HEK293 (cell line): ENCODE measurements at regions not wholly inside any gene's neighbourhood (a gene's known extent, or its start where the extent isn't known, plus 50 kb on each side); places are given as distances from the start of the nearest gene placed in this dataset.
"Not testable (repeated sequence)": the region's sequence is repeated elsewhere in the genome, so short reads cannot be mapped to it uniquely, and the experiment has no call there.

Source experiments
- CTCF ChIA-PET: fragments of 350-600 bp; formaldehyde crosslinking; extraction: SDS; loops from one replicate; lab custom pipeline; 2021; ENCODE audit warnings: antibody characterized with exemption; lab: Yijun Ruan, JAX
- POLR2A ChIA-PET: fragments of 300-600 bp; formaldehyde crosslinking; extraction: SDS; loops from one replicate; lab custom pipeline; 2020; ENCODE audit warnings: antibody characterized with exemption, inconsistent platforms; lab: Yijun Ruan, JAX
- H3K27ac ChIP-seq: fragments of 200-500 bp; sonication (Bioruptor generic); 2 replicates; pipeline ENCODE4 v1.5.1; 2014; ENCODE audit warnings: low read depth, low read length, control low read depth, inconsistent platforms; ENCODE audit errors: extremely low read depth
- H3K36me3 ChIP-seq, 2 experiments: fragments of 200-500 bp in 1 of 2; sonication (Bioruptor generic) in 1 of 2; 1 replicate in 1 of 2; 2 replicates in 1 of 2; pipeline ENCODE4 v1.5.1; 2014 to 2017; ENCODE audit warnings: inconsistent platforms in 2 of 2, low read length in 2 of 2; ENCODE audit not compliant: control insufficient read depth in 2 of 2, insufficient read depth in 1 of 2
- H3K4me1 ChIP-seq: fragments of 200-500 bp; sonication (Bioruptor generic); 2 replicates; pipeline ENCODE4 v1.5.1; 2014; ENCODE audit warnings: mild to moderate bottlenecking, low read length, inconsistent platforms; ENCODE audit not compliant: control insufficient read depth, insufficient read depth
- H3K4me3 ChIP-seq: 2 replicates; pipeline ENCODE4 v1.5.1; 2011; ENCODE audit warnings: low read depth, mild to moderate bottlenecking, control low read depth, low read length, moderate library complexity
- H3K9me3 ChIP-seq: fragments of 200-500 bp; sonication (Bioruptor generic); 2 replicates; pipeline ENCODE4 v1.5.1; 2014; ENCODE audit warnings: low read depth, low read length, inconsistent platforms; ENCODE audit not compliant: control insufficient read depth, insufficient read depth
- BCL6B ChIP-seq: fragments of 450-650 bp; formaldehyde crosslinking; IDR thresholded peaks from 2 replicates; pipeline ENCODE4 v1.5.1; 2017; ENCODE audit warnings: missing biosample characterization, missing genetic modification characterization
- PRDM1 ChIP-seq: fragments of 450-650 bp; formaldehyde crosslinking; IDR thresholded peaks from 2 replicates; pipeline ENCODE4; 2016; ENCODE audit warnings: missing biosample characterization, missing genetic modification characterization
- ZBTB1 ChIP-seq: fragments of 450-650 bp; formaldehyde crosslinking; IDR thresholded peaks from 2 replicates; pipeline ENCODE4 v1.5.1; 2016; ENCODE audit warnings: missing biosample characterization, missing genetic modification characterization
- ZFP3 ChIP-seq: fragments of 450-650 bp; formaldehyde crosslinking; IDR thresholded peaks from 2 replicates; pipeline ENCODE4 v1.5.1; 2016; ENCODE audit warnings: low read depth, missing biosample characterization, missing genetic modification characterization
- ZNF148 ChIP-seq: fragments of 450-650 bp; formaldehyde crosslinking; IDR thresholded peaks from 2 replicates; pipeline ENCODE4 v1.5.0; 2017; ENCODE audit warnings: missing biosample characterization, missing genetic modification characterization, borderline replicate concordance
- ZNF239 ChIP-seq: fragments of 450-650 bp; formaldehyde crosslinking; IDR thresholded peaks from 2 replicates; pipeline ENCODE4 v1.5.1; 2016; ENCODE audit warnings: missing biosample characterization, missing genetic modification characterization
- ZNF366 ChIP-seq: fragments of 450-650 bp; formaldehyde crosslinking; conservative IDR thresholded peaks from 2 replicates; pipeline ENCODE4 v1.5.1; 2016; ENCODE audit warnings: missing biosample characterization, missing genetic modification characterization
- ZNF404 ChIP-seq: fragments of 450-650 bp; formaldehyde crosslinking; IDR thresholded peaks from 2 replicates; pipeline ENCODE4 v1.5.1; 2017; ENCODE audit warnings: missing biosample characterization, missing genetic modification characterization
- ZNF416 ChIP-seq: fragments of 450-650 bp; formaldehyde crosslinking; IDR thresholded peaks from 2 replicates; pipeline ENCODE4 v1.5.1; 2016; ENCODE audit warnings: missing biosample characterization, missing genetic modification characterization
- ZNF426 ChIP-seq: fragments of 450-650 bp; formaldehyde crosslinking; IDR thresholded peaks from 2 replicates; pipeline ENCODE4 v1.5.1; 2017; ENCODE audit warnings: missing biosample characterization, missing genetic modification characterization, mild to moderate bottlenecking, inconsistent platforms, moderate library complexity
- ZNF558 ChIP-seq: fragments of 450-650 bp; formaldehyde crosslinking; IDR thresholded peaks from 2 replicates; pipeline ENCODE4 v1.5.1; 2016; ENCODE audit warnings: missing biosample characterization, missing genetic modification characterization
- ZNF623 ChIP-seq: fragments of 450-650 bp; formaldehyde crosslinking; IDR thresholded peaks from 2 replicates; pipeline ENCODE4 v1.5.1; 2016; ENCODE audit warnings: missing biosample characterization, missing genetic modification characterization
- ZNF660 ChIP-seq: fragments of 450-650 bp; IDR thresholded peaks from 2 replicates; pipeline ENCODE4 v1.5.1; 2018; ENCODE audit warnings: missing biosample characterization, mild to moderate bottlenecking, missing genetic modification characterization
- TF ChIP-seq, protein P1 (sequence below): fragments of 450-650 bp; IDR thresholded peaks from 2 replicates; pipeline ENCODE4 v1.5.1; 2018; ENCODE audit warnings: missing biosample characterization, missing genetic modification characterization
- TF ChIP-seq, protein P2 (sequence below): sonication (generic); formaldehyde crosslinking; IDR thresholded peaks from 2 replicates; pipeline ENCODE4 v1.8.1; 2022; ENCODE audit warnings: mild to moderate bottlenecking, moderate library complexity, missing genetic modification reagents
- TF ChIP-seq, protein P3 (sequence below): fragments of 450-650 bp; formaldehyde crosslinking; IDR thresholded peaks from 2 replicates; pipeline ENCODE4 v1.5.1; 2016; ENCODE audit warnings: missing biosample characterization, missing genetic modification characterization, borderline replicate concordance

DNA sequence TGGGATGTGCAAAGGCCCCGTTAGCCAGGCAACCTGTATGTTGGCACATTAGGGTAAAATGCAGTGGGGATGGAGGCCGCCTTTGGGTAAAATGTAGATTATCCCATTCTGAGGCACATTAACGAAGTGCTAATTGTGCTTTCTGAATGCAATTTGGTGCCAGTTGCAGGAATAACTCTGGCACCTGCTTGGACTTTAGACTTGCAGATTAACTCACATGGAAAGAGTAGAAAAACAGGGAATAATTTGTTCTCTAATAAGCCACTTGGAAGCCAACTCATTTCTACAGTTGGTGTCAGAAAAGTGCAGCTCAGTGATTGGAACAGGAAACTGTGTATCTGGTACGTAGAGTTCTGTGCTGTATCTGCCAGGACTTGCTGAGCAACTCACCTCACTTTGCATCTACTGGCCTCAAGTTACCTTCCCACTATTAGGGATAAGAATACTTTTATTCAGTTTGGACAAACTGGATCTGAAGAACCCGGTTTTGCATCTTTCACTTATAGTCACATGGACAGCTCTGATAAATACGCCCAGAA is 377.4 kb upstream of the PODXL start:
- Histone ChIP-seq H3K36me3 (no peaks in the 10 kb centered on the region), H3K27ac (no peak overlapping the region), H3K4me1 (no peaks in the 10 kb centered on the region; the same call in 1 of the 2 replicates), H3K4me3 (no peak overlapping the region), H3K9me3 (no peaks in the 10 kb centered on the region)
- POLR2A ChIA-PET: interaction anchor here (0.6 kb wide), 1 partner anchor 37 kb away, joined by 6 read pairs; no protein-coding TSS in a partner anchor
- CTCF ChIA-PET: interaction anchor here (0.6 to 2.2 kb wide), 2 partner anchors 12 to 26 kb away, joined by 4 to 6 read pairs; no protein-coding TSS in a partner anchor
- TF ChIP-seq, protein P1, sequence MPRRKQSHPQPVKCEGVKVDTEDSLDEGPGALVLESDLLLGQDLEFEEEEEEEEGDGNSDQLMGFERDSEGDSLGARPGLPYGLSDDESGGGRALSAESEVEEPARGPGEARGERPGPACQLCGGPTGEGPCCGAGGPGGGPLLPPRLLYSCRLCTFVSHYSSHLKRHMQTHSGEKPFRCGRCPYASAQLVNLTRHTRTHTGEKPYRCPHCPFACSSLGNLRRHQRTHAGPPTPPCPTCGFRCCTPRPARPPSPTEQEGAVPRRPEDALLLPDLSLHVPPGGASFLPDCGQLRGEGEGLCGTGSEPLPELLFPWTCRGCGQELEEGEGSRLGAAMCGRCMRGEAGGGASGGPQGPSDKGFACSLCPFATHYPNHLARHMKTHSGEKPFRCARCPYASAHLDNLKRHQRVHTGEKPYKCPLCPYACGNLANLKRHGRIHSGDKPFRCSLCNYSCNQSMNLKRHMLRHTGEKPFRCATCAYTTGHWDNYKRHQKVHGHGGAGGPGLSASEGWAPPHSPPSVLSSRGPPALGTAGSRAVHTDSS (tag by site-specific recombination): no peak
- TF ChIP-seq ZNF404: no peak

DNA sequence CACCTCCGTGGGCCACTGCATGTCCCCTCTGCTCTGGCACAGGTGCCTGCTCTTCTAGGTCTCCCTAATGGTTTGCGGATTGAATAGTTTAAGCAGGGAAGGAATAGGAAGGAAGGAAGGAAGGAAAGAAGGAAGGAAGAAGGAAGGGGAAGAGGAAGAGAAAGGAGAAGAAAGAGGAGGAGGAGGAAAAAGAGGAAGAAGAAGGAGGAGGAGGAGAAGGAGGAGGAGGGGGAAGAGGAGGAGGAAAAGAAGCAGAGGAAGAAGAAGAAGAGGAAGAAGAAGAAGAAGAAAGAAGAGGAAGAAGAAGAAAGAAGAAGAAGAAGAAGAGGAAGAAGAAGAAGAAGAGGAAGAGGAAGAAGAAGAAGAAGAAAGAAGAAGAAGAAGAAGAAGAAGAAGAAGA is 376.8 kb upstream of the PODXL start:
- not testable (repeated sequence) for H3K4me1 ChIP-seq, H3K4me3 ChIP-seq
- TF ChIP-seq, protein P1 (tag by site-specific recombination): peak; percentile 77
- TF ChIP-seq ZNF366 (tag by site-specific recombination): peak; percentile 66
- TF ChIP-seq, all 188 proteins: peak for 2; not testable (repeated sequence) for 186
- H3K9me3 ChIP-seq, CTCF ChIA-PET, H3K36me3 ChIP-seq, POLR2A ChIA-PET, H3K27ac ChIP-seq: not testable (repeated sequence)

GRCh38 chr7:131932271-131932670 is 375.8 kb upstream of the PODXL start:
- no peaks in the 10 kb centered on the region for H3K36me3 ChIP-seq
- ChIA-PET POLR2A (no interaction called here), CTCF (interaction anchor here (0.9 kb wide), 1 partner anchor 73 kb away, joined by 4 read pairs; no protein-coding TSS in a partner anchor)
- TF ChIP-seq ZNF558: no peak
- TF ChIP-seq, protein P2, sequence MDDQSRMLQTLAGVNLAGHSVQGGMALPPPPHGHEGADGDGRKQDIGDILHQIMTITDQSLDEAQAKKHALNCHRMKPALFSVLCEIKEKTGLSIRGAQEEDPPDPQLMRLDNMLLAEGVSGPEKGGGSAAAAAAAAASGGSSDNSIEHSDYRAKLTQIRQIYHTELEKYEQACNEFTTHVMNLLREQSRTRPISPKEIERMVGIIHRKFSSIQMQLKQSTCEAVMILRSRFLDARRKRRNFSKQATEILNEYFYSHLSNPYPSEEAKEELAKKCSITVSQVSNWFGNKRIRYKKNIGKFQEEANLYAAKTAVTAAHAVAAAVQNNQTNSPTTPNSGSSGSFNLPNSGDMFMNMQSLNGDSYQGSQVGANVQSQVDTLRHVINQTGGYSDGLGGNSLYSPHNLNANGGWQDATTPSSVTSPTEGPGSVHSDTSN (CRISPR knock-in tag): no peak
- no peak for TF ChIP-seq ZNF239
- TF ChIP-seq ZNF426 (tag by site-specific recombination): no peak
- no peak for TF ChIP-seq ZNF416 (tag by site-specific recombination)
- no peak for TF ChIP-seq ZBTB1 (tag by site-specific recombination)
- TF ChIP-seq ZNF623 (tag by site-specific recombination): no peak
- no peak for TF ChIP-seq ZNF148 (tag by site-specific recombination)
- no peak for TF ChIP-seq BCL6B (tag by site-specific recombination)
- no peak for TF ChIP-seq PRDM1 (tag by site-specific recombination)
- TF ChIP-seq ZFP3 (tag by site-specific recombination): no peak
- TF ChIP-seq ZNF660 (tag by site-specific recombination): no peak
- TF ChIP-seq, protein P3, sequence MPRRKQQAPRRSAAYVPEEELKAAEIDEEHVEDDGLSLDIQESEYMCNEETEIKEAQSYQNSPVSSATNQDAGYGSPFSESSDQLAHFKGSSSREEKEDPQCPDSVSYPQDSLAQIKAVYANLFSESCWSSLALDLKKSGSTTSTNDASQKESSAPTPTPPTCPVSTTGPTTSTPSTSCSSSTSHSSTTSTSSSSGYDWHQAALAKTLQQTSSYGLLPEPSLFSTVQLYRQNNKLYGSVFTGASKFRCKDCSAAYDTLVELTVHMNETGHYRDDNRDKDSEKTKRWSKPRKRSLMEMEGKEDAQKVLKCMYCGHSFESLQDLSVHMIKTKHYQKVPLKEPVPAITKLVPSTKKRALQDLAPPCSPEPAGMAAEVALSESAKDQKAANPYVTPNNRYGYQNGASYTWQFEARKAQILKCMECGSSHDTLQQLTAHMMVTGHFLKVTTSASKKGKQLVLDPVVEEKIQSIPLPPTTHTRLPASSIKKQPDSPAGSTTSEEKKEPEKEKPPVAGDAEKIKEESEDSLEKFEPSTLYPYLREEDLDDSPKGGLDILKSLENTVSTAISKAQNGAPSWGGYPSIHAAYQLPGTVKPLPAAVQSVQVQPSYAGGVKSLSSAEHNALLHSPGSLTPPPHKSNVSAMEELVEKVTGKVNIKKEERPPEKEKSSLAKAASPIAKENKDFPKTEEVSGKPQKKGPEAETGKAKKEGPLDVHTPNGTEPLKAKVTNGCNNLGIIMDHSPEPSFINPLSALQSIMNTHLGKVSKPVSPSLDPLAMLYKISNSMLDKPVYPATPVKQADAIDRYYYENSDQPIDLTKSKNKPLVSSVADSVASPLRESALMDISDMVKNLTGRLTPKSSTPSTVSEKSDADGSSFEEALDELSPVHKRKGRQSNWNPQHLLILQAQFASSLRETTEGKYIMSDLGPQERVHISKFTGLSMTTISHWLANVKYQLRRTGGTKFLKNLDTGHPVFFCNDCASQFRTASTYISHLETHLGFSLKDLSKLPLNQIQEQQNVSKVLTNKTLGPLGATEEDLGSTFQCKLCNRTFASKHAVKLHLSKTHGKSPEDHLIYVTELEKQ (tag by site-specific recombination): no peak

More at GRCh38 chr7:131932271-131932670, 375.8 kb upstream of the PODXL start:
- no peaks in the 10 kb centered on the region; the same call in 1 of the 2 replicates for H3K4me1 ChIP-seq
- no peak overlapping the region for H3K27ac ChIP-seq
- no peaks in the 10 kb centered on the region for H3K9me3 ChIP-seq
- H3K4me3 ChIP-seq: no peak overlapping the region
